H9 (cell line): ENCODE measurements at regions not wholly inside any gene's neighbourhood (a gene's known extent, or its start where the extent isn't known, plus 50 kb on each side); places are given as distances from the start of the nearest gene placed in this dataset.

Source experiments
- DNase-seq: peaks from one replicate; pipeline ENCODE4 v3.0.0-alpha.2; 2017
- H2AFZ ChIP-seq: one replicate; pipeline ENCODE4 v1.6.1; 2013; ENCODE audit warnings: mild to moderate bottlenecking, low read length, control low read depth, moderate library complexity
- H2AK5ac ChIP-seq: 2 replicates; pipeline ENCODE4 v1.6.1; 2013; ENCODE audit warnings: low read length, control low read depth, mixed read lengths; ENCODE audit not compliant: insufficient read length
- H2BK120ac ChIP-seq: one replicate; pipeline ENCODE4 v1.6.1; 2013; ENCODE audit warnings: low read depth, mild to moderate bottlenecking, low read length, control low read depth, inconsistent platforms; ENCODE audit not compliant: poor library complexity, severe bottlenecking
- H2BK12ac ChIP-seq: 2 replicates; pipeline ENCODE4 v1.6.1; 2013; ENCODE audit warnings: low read length, control low read depth, mixed read lengths, low read depth; ENCODE audit not compliant: insufficient read length
- H2BK15ac ChIP-seq: 2 replicates; pipeline ENCODE4 v1.6.1; 2013; ENCODE audit warnings: low read depth, low read length, control low read depth
- H2BK20ac ChIP-seq: one replicate; pipeline ENCODE4 v1.6.1; 2013; ENCODE audit warnings: low read depth, mild to moderate bottlenecking, low read length, control low read depth, inconsistent platforms; ENCODE audit not compliant: poor library complexity, severe bottlenecking
- H2BK5ac ChIP-seq: 2 replicates; pipeline ENCODE4 v1.6.1; 2013; ENCODE audit warnings: low read length, control low read depth, mixed read lengths; ENCODE audit not compliant: insufficient read length
- H3K14ac ChIP-seq: 2 replicates; pipeline ENCODE4 v1.6.1; 2013; ENCODE audit warnings: low read length, control low read depth; ENCODE audit not compliant: insufficient read depth
- H3K18ac ChIP-seq: 2 replicates; pipeline ENCODE4 v1.6.1; 2013; ENCODE audit warnings: low read depth, mild to moderate bottlenecking, mixed read lengths, low read length, control low read depth; ENCODE audit not compliant: insufficient read length
- H3K23ac ChIP-seq: 2 replicates; pipeline ENCODE4 v1.6.1; 2013; ENCODE audit warnings: low read length, control low read depth, mixed read lengths, low read depth; ENCODE audit not compliant: insufficient read length
- H3K23me2 ChIP-seq: 2 replicates; pipeline ENCODE4 v1.6.1; 2013; ENCODE audit warnings: low read depth, mild to moderate bottlenecking, mixed read lengths, low read length, control low read depth; ENCODE audit not compliant: insufficient read length, poor library complexity, severe bottlenecking
- H3K27ac ChIP-seq: 2 replicates; pipeline ENCODE4 v1.5.1; 2013; ENCODE audit warnings: low read length, control low read depth, mixed read lengths, low read depth; ENCODE audit not compliant: insufficient read length
- H3K27me3 ChIP-seq: 2 replicates; pipeline ENCODE4 v1.6.1; 2013; ENCODE audit warnings: low read length, control low read depth, inconsistent platforms; ENCODE audit not compliant: insufficient read depth
- H3K4ac ChIP-seq: 2 replicates; pipeline ENCODE4 v1.6.1; 2013; ENCODE audit warnings: low read depth, mild to moderate bottlenecking, control low read depth, inconsistent platforms, low read length, moderate library complexity
- H3K4me1 ChIP-seq: 2 replicates; pipeline ENCODE4 v1.6.1; 2013; ENCODE audit warnings: low read length, control low read depth, inconsistent platforms; ENCODE audit not compliant: insufficient read depth
- H3K4me2 ChIP-seq: 2 replicates; pipeline ENCODE4 v1.6.1; 2013; ENCODE audit warnings: low read length, control low read depth, mixed read lengths; ENCODE audit not compliant: insufficient read length, insufficient read depth
- H3K56ac ChIP-seq: 2 replicates; pipeline ENCODE4 v1.6.1; 2013; ENCODE audit warnings: low read depth, mild to moderate bottlenecking, mixed read lengths, low read length, control low read depth; ENCODE audit not compliant: insufficient read length
- H3K79me1 ChIP-seq: 2 replicates; pipeline ENCODE4 v1.6.1; 2013; ENCODE audit warnings: low read depth, mild to moderate bottlenecking, moderate library complexity, low read length, control low read depth, inconsistent platforms; ENCODE audit not compliant: insufficient read depth, poor library complexity, severe bottlenecking
- H3K79me2 ChIP-seq: 2 replicates; pipeline ENCODE4 v1.6.1; 2013; ENCODE audit warnings: low read length, control low read depth, inconsistent platforms; ENCODE audit not compliant: insufficient read depth
- H3K9ac ChIP-seq: 2 replicates; pipeline ENCODE4 v1.6.1; 2013; ENCODE audit warnings: low read length, control low read depth, mixed read lengths; ENCODE audit not compliant: insufficient read length; ENCODE audit errors: extremely low read depth
- H3K9me3 ChIP-seq: one replicate; pipeline ENCODE4 v1.6.1; 2013; ENCODE audit warnings: low read depth, low read length, inconsistent platforms; ENCODE audit not compliant: control insufficient read depth
- H3T11ph ChIP-seq: one replicate; pipeline ENCODE4 v1.6.1; 2013; ENCODE audit warnings: mild to moderate bottlenecking, low read length, control low read depth, inconsistent platforms
- H4K20me1 ChIP-seq: one replicate; pipeline ENCODE4 v1.6.1; 2013; ENCODE audit not compliant: control insufficient read depth, insufficient read length, insufficient read depth
- H4K5ac ChIP-seq: 2 replicates; pipeline ENCODE4 v1.6.1; 2013; ENCODE audit warnings: low read depth, mild to moderate bottlenecking, mixed read lengths, low read length, control low read depth; ENCODE audit not compliant: insufficient read length
- H4K8ac ChIP-seq: replicated peaks from 2 replicates; pipeline ENCODE4 v1.6.1; 2013; ENCODE audit warnings: low read length, control low read depth, mixed read lengths, low read depth; ENCODE audit not compliant: insufficient read length
- H4K91ac ChIP-seq: 2 replicates; pipeline ENCODE4 v1.6.1; 2013; ENCODE audit warnings: low read depth, mild to moderate bottlenecking, moderate library complexity, mixed read lengths, low read length, control low read depth; ENCODE audit not compliant: insufficient read length
- H3K27ac Mint-ChIP-seq, 3 experiments: 2 replicates in 2 of 3; 3 replicates in 1 of 3; pipeline ENCODE4 v1.8.0; 2020 to 2021; ENCODE audit warnings: mixed read lengths in 3 of 3, mild to moderate bottlenecking in 1 of 3, moderate library complexity in 1 of 3
- H3K27me3 Mint-ChIP-seq: 2 replicates; pipeline ENCODE4 v1.8.0; 2021; ENCODE audit warnings: low read depth, mild to moderate bottlenecking, moderate library complexity, mixed read lengths
- H3K36me3 Mint-ChIP-seq, 3 experiments: 2 replicates in 2 of 3; 3 replicates in 1 of 3; pipeline ENCODE4 v1.8.0; 2020 to 2021; ENCODE audit warnings: low read depth in 3 of 3, mixed read lengths in 3 of 3; ENCODE audit not compliant: insufficient read depth in 1 of 3
- H3K4me1 Mint-ChIP-seq, 2 experiments: 2 replicates each; pipeline ENCODE4 v1.8.0; 2020; ENCODE audit warnings: mixed read lengths in 2 of 2
- H3K4me3 Mint-ChIP-seq, 2 experiments: 2 replicates in 1 of 2; 3 replicates in 1 of 2; pipeline ENCODE4 v1.8.0; 2020 to 2021; ENCODE audit warnings: mild to moderate bottlenecking in 2 of 2, mixed read lengths in 2 of 2, moderate library complexity in 1 of 2
- H3K9me3 Mint-ChIP-seq, 2 experiments: 2 replicates in 1 of 2; 3 replicates in 1 of 2; pipeline ENCODE4 v1.8.0; 2020; ENCODE audit warnings: mild to moderate bottlenecking in 2 of 2, mixed read lengths in 2 of 2, moderate library complexity in 1 of 2
- CTCF ChIP-seq: fragments of 200-600 bp; sonication (generic); conservative IDR thresholded peaks from 3 replicates; pipeline ENCODE4 v1.8.0; 2021; ENCODE audit warnings: antibody characterized with exemption, mild to moderate bottlenecking
- WGBS: extraction: QIAGEN DNeasy Blood & Tissue Kit; methylation state at CpG from one replicate; pipeline ENCODE4 v1.1.7; 2013; ENCODE audit warnings: missing lambda C conversion rate, low lambda C conversion rate, mixed read lengths; ENCODE audit not compliant: insufficient read length; ENCODE audit errors: extremely low coverage; 5-methylcytosine and 5-hydroxymethylcytosine counted together

GRCh38 chr2:236894791-236895190, 190.9 kb upstream of the COPS8 start:
- Histone ChIP-seq H3K23ac (no peak overlapping the region), H3T11ph (no peak overlapping the region), H3K4me1 (no peaks in the 10 kb centered on the region), H2BK5ac (no peak overlapping the region), H3K23me2 (no peaks in the 10 kb centered on the region), H3K27me3 (no peaks in the 10 kb centered on the region), H3K79me1 (no peaks in the 10 kb centered on the region), H3K9ac (no peak overlapping the region), H2BK120ac (no peak overlapping the region), H4K20me1 (no peaks in the 10 kb centered on the region), H3K79me2 (no peaks in the 10 kb centered on the region), H3K14ac (no peak overlapping the region), H3K27ac (no peak overlapping the region), H2AK5ac (no peak overlapping the region), H4K5ac (no peak overlapping the region), H2BK12ac (no peak overlapping the region), H3K4ac (no peak overlapping the region), H3K9me3 (no peaks in the 10 kb centered on the region), H3K4me2 (no peak overlapping the region), H2AFZ (no peak overlapping the region), H4K8ac (no peak overlapping the region), H3K56ac (no peak overlapping the region), H4K91ac (no peak overlapping the region), H2BK15ac (no peak overlapping the region), H3K18ac (no peak overlapping the region), H2BK20ac (no peak overlapping the region)
- H3K27me3 Mint-ChIP-seq, result no peaks in the 10 kb centered on the region
- no CpG with 5 or more reads among the region's 6 CpGs for WGBS
- no peak overlapping the region for H3K4me3 Mint-ChIP-seq
- no peak for TF ChIP-seq CTCF
- H3K9me3 Mint-ChIP-seq, result 0 out of 5 replicates have a peak, but pooled peaks cover 0 to 2% of the 10 kb centered on the region in 2 experiments
- DNase-seq, result no peak
- no peak overlapping the region for H3K27ac Mint-ChIP-seq
- peaks cover 0 to 5% of the 10 kb centered on the region in 2 experiments; a peak in 3 of 4 replicates for H3K4me1 Mint-ChIP-seq
- H3K36me3 Mint-ChIP-seq, result peaks cover 0 to 2% (median 0%) of the 10 kb centered on the region in 3 experiments; a peak in 2 of 7 replicates
